HG03442 (cell line): ENCODE measurements at regions not wholly inside any gene's neighbourhood (a gene's known extent, or its start where the extent isn't known, plus 50 kb on each side); places are given as distances from the start of the nearest gene placed in this dataset.
"Not testable (repeated sequence)": the region's sequence is repeated elsewhere in the genome, so short reads cannot be mapped to it uniquely, and the experiment has no call there.

ENCODE experiments used
- ATAC-seq: cut with Tn5 transposase; IDR thresholded peaks from one replicate; pipeline ENCODE4 v1.9.1; 2021; ENCODE audit warnings: mild to moderate bottlenecking, moderate library complexity; ENCODE audit not compliant: unreplicated experiment

DNA sequence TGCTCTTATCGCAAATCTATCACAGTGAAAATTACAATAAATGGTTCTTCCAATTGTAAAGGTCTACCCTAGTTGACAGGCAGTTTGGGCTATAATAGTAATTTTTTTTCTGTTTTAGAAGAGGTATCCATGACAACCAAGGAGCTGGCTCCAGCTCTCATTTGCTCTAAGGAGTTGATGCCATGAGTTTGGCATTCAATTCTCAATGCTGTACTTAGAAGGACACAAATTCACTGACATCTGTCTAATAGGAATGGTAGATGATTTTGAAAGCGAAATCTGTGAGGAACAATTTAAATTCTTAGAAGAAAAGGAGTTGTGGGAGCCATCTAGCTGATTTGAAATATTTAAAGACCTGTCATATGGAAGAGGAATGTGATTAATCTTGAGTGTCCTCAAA lies 203.6 kb upstream of the DAB2 start:
- ATAC-seq = no peak

DNA sequence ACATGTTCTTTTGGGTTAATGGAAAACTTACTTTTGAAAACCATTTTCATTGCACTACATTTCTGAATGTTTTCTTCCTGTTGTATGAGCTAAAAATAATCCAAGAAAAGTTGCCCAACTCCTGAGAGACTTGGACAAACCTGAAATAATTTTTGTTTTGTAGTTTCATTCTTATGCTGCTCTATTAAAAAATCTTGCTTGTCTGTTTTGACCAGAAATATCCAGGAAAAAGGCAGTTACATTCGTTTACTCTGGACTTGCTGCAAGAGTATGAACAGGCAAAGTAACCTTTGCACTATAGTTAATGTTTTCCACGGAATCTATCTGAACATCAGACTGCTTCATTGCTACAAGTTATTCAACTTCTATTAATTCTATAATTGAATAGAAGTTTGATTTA lies 200.1 kb upstream of the DAB2 start:
- ATAC-seq = no peak

DNA sequence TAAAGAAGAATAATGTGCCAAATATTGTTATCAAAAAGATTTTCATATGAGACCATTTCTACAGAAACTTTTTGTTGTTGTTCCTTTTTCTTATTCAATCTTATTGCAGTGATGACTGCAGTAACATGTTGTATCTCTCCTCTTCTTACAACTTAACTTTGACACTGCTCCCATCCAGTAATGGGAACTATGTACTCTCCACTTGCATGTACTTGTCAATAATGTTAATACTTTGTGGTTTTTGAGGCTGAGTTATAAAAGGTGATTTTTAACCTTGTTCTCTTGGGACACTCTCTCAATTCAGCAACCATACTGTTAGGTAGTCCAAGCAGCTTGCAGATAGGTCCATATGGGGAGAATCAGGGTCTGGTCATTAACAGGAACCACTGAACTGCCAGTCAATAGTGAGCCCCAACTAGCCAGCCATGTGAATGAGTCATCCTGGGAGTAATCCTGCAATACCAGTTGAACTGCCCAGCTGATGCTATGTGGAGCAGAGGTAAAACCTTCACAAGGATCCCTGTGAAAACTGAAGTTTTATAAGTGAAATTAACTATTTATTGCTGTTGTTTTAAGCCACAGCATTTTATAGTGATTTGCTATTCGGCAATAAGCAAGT lies 199.6 kb upstream of the DAB2 start:
- ATAC-seq = peak; percentile 45

DNA sequence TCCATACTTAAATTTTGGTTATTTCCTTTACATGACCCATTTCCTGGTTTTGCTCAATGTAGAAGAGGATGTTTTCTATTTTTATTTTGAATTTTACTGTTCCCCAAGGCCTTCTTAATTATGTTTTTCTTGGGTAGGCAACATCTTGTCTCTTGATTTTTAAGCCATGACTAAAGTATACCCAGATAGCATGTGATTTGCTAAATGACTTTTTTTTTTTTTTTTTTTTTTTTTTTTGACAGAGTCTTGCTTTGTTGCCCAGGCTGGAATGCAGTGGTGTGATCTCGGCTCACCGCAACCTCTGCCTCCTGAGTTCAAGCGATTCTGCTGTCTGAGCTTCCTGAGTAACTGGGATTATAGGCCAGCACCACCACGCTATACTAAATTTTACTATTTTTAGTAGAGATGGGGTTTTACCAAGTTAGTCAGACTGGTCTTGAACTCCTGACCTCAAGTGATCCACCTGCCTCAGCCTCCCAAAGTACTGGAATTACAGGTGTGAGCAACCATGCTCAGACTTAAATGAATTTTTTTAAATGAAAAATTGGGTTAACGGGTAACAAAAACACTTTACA lies 198.6 kb upstream of the DAB2 start:
- ATAC-seq = no peak

DNA sequence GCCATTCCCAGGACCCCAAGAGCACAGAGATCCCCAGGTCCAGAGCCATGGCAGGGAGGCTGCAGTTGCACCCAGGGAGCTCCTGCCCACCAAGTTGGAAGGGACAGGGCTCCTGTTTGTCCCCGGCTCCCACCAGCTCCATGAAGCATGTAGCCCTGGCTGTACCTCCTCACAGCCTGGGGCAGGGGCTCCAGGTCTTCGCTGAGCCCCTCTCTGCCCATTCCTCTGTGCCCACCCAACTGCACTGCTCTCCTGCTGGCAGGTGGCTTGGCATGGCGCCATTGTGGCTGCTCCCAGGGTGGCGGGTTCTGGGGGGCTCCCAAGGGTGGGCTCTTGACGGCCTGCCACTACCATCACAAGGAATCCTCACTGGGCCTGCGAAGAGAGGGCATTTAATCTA lies 197.5 kb upstream of the DAB2 start:
- no peak for ATAC-seq

DNA sequence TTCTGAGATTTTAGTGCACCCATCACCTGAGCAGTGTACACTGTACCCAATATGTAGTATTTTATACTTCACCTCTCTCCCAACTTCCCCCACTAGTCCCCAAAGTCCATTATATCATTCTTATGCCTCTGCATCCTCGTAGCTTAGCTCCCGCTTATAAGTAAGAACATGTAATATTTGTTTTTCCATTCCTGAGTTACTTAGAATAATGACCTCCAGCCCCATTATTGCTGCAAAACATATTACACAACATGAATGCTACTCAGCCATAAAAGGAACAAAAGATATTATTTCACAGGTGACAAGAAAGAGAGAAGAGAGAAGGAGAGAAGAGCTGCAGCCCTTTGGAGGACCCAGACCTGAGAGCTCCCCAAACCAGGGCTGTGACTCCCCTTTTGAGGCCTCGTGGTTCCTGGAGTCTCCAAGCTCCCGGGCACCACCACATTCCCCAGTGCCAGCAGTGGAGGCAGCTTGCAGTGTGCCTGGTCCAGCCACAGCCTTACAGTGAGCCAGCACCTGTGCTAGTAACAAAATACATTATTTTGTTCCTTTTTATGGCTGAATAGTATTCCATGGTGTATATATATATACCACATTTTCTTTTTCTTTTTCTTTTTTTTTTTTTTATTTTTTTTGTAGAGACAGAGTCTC lies 194.5 kb upstream of the DAB2 start:
- no peak for ATAC-seq

DNA sequence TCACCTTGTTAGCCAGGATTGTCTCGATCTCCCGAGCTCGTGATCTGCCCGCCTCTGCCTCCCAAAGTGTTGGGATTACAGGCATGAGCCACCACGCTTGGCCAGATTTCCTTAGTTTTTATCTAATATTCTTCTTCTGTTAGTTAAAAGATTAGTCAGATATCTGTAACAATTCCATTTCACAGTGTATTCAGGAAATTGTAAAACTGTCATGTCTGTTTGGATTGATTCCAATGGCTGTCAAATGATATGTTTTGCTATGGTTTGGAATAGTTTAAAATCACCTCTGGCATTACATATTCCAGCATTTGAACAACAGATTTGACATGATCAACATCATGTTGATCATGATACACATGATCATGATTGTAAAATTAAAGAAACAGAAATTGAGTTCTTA lies 193.6 kb upstream of the DAB2 start:
- ATAC-seq = no peak

DNA sequence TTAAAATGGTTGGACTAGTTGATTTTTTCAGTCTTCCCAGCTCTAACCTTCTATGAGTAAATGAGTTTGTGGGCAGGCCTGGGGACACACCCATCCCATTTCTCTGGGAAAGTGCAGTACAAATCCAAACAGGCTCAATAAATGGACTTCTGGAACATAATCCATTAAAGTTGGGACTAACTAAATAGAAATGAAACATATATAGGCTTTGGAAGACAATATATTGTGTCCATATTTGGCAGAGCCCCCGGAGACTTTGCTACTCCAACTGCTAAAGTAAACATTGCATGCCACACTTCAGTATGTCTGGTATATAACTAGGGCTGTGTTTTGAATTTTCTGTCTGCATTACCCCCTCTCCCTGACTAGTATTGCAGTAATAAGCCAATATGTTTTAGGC lies 191.4 kb upstream of the DAB2 start:
- ATAC-seq = no peak

DNA sequence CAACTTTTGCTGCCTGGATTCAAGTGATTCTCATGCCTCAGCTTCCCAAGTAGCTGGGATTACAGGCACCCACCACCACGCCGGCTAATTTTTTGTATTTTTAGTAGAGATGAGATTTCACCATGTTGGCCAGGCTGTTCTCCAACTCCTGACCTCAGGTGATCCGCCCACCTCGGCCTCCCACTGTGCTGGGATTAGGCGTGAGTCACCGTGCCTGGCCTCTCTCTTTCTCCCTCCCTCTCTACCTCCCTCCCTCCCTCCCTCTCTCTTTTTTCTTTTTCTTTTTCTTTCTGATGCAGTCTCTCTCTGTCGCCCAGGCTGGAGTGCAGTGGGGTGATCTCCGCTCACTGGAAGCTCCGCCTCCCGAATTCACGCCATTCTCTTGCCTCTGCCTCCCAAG lies 186.3 kb upstream of the DAB2 start:
- not testable (repeated sequence) for ATAC-seq

DNA sequence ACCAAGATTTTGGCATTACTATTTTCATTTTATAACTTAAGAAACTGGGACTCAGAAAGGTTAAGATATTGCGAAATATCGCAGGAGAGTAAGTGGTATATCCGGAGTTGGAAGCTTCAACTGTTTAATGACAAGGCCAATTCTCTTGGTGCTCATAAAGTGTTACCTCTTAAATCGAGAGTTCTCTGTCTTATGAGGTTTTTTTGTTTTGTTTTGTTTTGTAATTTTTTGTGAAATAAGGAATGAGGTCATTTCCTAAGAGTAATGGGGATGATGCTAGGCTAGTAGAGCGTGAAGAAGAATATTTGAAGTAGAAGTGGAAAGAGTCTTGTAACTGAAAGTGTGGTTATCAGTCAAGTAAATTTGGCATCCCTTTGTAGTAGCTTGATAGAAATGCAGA lies 183.2 kb upstream of the DAB2 start:
- peak; percentile 70 for ATAC-seq

DNA sequence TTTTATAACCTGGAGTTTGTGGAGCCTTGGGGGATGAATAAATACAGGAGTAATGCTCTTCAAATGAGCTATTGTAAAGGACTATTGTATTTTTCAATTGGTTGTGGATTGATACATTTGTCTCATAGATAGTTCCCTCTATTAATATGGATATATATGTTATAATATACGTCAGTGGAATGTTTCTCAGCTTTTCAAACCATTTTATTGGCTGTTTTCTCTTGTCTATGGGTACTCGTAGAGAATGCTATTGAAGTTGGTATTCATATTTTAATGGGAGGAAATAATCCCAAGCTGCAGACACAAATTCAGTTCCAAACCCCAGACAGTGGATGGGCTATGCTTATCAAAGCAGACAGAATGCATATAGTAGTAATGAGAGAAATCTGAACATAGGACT lies 181.8 kb upstream of the DAB2 start:
- ATAC-seq = no peak

DNA sequence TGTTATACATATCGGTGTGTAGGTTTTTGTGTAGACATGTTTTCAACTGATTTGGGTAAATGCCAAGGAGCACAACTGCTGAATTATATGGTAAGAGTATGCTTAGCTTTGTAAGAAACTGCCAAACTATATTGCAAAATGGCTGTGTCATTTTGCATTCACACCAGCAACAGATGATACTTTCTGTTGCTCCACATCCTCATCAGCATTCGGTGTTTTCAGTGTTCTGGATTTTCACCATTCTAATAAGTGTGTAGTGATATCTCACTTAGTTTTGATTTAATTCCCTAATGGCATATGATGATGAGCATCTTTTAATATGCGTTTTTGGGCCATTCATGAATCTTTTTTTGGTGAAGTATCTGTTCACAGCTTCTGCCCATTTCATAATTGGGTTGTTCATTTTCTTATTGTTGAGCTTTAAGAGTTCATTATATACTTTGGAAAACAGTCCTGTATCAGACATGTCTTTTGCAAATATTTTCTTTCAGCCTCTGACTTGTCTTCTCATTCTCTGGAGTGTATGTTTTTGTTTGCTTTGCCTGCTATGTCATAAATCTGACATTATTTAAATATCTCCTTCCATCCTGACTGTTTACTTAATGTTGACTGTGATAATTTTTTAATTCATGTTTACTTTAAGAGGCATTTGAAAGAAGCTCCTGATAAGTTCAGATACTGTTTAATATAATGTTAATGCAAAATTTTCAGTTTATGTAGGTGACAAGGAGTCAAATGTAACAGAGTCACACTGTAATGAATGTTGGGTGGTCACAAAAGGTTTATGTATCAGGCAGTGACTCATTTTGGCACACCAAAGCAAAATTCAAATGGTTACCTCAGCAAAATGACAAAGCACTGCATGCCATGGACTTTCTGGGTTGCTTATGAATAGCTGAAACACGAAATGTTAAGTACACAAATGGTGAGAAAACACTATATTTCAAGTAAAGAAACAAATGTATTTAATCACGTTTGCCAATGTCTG lies 181.1 kb upstream of the DAB2 start:
- ATAC-seq = no peak

DNA sequence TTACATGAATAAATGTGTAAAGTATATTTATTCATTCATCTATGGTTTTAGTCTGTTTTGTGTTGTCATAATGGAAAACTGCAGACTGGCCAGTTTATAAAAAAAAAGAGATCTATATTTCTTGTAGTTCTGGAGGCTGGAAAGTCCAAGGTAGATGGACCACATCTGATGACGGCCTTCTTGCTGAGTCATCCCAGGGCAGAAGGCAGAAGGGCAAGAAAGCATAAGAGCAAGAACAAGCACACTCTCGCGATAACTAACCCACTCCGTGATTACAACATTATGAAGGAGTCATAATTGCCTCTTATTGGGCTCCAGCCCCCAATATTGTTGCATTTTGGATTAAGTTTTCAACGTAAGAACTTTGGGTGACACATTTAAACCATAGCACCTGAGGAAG lies 180.4 kb upstream of the DAB2 start:
- ATAC-seq = no peak

DNA sequence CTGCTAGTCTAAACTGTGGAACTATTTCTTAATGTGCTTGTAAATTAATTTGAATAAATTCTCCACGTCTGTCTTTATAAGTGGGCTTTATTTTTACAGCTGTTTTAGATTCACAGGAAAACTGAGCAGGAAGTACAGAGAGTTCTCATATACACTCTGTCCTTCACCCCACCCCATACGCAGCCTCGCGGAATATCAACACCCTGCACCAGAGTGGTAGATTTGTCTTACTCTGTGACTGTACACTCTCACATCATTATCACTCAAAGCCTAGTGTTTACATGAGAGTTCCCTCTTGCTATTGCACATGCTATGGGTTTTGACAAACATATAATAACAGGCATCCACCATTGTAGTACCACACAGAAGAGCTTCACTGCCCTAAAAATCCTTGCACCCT lies 179.7 kb upstream of the DAB2 start:
- no peak for ATAC-seq

DNA sequence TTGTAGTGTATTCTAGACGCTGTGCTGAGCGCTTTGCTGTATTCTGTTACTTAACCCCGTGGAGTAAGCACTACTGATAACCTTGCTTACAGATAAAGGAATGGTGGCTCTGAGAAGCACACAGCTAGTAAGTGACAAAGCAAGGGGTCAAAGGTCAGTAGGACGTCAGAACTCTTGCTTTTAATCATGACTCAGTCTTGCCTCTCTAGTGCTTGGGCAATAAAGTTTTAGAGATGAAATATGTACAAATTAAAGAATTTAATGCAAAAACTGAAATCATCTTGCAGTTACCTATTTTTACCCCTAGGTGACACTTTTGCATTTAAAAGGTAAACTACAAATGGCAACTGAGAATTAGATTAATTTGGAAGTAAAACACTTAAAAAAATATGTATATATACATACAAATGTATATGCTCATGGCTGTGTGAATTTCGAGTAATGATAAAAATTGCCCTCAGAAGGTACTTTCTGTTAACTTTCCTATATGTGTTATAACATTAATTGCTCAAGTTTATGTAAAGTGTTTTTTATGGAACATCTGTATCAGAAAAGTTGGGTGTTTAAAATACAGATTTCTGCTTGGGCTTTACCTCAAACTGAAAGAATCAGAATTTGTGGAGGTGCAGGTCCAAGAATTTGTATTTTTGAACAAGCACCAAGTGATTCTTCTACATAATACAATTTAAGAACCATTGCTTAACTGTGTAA lies 175.1 kb upstream of the DAB2 start:
- no peak for ATAC-seq

DNA sequence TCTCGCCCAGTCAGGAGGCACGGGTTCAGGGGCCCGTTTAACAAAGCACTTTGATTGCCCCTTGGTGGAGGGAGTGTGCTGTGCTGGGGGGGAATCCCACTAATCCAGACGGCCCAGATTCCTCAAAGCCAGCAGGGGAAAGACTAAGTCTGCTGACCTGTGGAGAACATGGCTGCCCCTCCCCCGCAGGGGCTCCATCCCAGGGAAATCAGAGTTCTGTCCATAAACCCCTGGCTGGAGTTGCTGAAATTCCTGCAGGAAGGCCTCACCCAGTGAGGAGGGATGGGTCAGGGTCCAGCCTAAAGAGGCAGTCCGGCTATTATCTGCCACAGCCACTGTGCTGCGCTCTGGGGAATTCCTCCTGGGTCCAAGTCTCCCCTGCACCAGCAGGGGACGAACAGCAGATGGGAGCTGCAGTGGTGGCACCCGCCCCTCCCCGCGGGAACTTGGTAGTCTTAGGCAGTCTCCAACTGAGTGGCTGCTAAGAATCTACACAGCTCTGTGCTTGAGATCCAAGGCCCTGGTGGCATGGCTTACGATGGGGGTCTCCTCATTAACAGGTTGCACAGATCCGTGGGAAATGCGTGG lies 174.0 kb upstream of the DAB2 start:
- no peak for ATAC-seq

DNA sequence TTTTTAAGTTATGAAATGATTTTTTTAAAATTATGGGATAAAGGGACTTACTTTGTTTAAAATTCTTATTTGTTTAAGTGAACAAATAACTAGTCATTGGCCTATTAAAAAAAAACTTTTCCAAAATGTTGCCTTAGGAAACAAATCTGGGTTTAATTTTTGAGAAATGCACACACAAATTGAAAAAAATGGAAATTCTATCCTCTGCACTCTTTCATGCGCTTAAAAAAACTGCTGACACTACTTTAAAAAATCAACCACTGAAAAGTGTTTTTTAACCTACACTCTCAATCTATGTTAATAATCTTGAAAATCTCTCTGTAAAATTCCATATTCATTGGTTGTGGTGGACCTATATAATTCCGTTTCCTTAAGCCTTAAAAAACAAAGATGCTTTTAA lies 163.4 kb upstream of the DAB2 start:
- ATAC-seq = no peak

DNA sequence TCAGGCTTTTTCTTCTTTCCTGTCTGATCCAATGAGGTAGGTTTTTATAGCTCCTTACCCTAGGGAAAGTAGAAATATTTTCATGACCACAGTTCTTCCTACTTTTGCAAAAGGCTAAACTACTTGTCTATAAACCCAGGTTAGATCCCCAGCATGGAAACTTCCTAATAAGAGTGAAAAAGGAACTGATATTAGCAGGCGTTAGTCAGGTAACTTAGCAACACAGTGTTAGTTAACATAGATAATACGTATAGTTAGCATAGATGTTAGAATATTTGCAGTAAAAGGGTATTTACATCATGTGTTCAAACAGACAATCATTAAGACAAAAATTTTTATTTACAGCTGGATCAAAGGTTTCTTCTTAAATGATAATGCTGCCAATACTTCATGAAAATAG lies 162.9 kb upstream of the DAB2 start:
- ATAC-seq = no peak

DNA sequence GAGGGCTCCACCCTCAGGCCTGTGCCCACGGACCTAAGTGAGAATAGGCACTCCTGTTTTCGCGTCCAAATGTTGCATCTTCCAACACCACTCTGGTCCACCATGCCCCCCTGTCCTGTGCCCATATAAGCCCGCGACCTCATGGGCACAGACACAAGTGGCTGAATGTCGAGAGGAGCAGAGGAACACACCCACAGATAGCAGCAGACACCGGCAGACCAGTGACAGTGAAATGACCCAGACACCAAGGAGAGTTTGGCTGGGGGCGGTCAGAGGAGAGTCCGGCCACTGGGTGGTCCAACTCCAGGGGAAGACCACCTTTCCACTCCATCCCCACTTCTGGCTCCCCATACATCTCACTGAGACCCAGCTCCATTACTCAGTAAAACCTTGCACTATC lies 161.4 kb upstream of the DAB2 start:
- no peak for ATAC-seq

DNA sequence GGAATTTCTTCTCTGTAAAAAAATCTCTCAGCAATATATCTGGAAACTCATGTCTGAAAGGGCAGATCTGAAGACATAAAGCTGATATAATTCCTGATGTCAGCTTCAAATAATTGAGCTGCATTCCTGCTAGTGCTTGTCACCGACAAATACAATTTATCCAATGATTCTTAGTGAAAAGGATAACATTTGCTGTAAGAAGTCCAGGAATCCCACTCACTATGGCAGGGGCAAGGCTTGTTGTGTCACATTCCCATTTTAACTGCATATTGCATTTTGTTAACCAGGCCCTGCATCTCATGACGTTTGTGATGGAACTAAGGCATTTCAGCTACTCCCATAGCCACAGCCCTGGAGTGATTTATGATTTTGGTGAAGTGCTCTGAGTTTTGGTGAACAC lies 160.1 kb upstream of the DAB2 start:
- ATAC-seq = no peak
